Right cardiac atrium (tissue), 5 donors: ENCODE measurements at regions not wholly inside any gene's neighbourhood (a gene's known extent, or its start where the extent isn't known, plus 50 kb on each side); places are given as distances from the start of the nearest gene placed in this dataset.
A peak's percentile ranks its signal among the peaks of the same experiment; 100 is the strongest.

Experiments used
- ATAC-seq, 2 donors: fragments of 200-7000 bp; cut with Tn5 transposase; one replicate each; pipeline versions ENCODE4 v1.8.0 to v1.9.1; 2020; ENCODE audit warnings: moderate library complexity in 2 of 2, mild to moderate bottlenecking in 1 of 2
- DNase-seq, 3 donors: peaks; one replicate each; pipeline ENCODE4 v3.0.0-alpha.2; 2020
- H3K27ac ChIP-seq: one replicate; pipeline ENCODE4 v1.5.1; 2013; ENCODE audit warnings: mild to moderate bottlenecking, low read length, control low read depth, moderate library complexity
- H3K27me3 ChIP-seq: one replicate; pipeline ENCODE4 v1.6.1; 2013; ENCODE audit not compliant: control insufficient read depth, insufficient read depth
- H3K4me1 ChIP-seq: one replicate; pipeline ENCODE4 v1.6.1; 2013; ENCODE audit warnings: low read length; ENCODE audit not compliant: control insufficient read depth, insufficient read depth
- H3K4me3 ChIP-seq: one replicate; pipeline ENCODE4 v1.5.1; 2013; ENCODE audit warnings: low read length, control low read depth
- H3K9me3 ChIP-seq: one replicate; pipeline ENCODE4 v1.6.1; 2013; ENCODE audit warnings: low read length; ENCODE audit not compliant: control insufficient read depth
- WGBS: extraction: QIAGEN DNeasy Blood & Tissue Kit; methylation state at CpG from one replicate; pipeline ENCODE4 v1.1.7; 2013; 5-methylcytosine and 5-hydroxymethylcytosine counted together
- intact Hi-C, 4 donors: fragments of 100-400 bp; cut with DNase I; formaldehyde crosslinking; loops; one replicate each; pipeline versions ENCODE4 v1.11.0 to v1.14.0; 2022 to 2023
- donor health status: healthy with polysubstance abuse.
- donor health status: DM: no; HTN: yes; CAD: no.
- donor health status: DM: no; HTN: no; CAD: no.
- donor health status: DM: no; HTN: yes; CAD: no; lungs with severe emphysema.
- donor health status: DM: yes; HTN: yes; CAD: no.

DNA sequence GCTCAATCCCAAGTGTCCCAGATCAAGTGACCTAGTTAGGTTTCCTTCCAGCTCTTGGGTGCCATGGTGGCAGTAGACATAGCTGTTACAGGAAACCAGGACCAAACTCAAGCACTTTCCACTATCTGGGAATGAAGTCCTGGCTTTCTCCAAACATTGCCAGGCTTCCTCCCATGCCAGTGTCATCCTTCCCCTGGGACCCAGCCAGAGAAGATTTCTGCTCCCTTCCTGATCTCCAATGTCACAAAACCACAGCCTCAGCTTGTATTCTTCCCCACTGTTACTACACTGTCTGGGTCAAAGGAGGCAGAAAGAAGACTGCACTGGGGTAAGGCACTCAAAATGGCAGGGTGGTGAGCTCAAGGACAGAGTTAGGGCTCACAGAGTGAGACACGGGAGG lies 347.1 kb downstream of the TNS1 start:
- ATAC-seq: no peak
- DNase-seq: no peak
- no peaks in the 10 kb centered on the region for H3K27me3 ChIP-seq
- H3K4me3 ChIP-seq: no peak overlapping the region
- WGBS: 97% methylated on average over 1 of the region's 1 CpG
- intact Hi-C loops: loop anchor here in 2 of 4 donors (10.0 kb wide), 3 partner anchors 99 to 131 kb away; no protein-coding TSS in a partner anchor
- peaks cover 5% of the 10 kb centered on the region for H3K4me1 ChIP-seq
- no peaks in the 10 kb centered on the region for H3K9me3 ChIP-seq
- no peak overlapping the region for H3K27ac ChIP-seq

DNA sequence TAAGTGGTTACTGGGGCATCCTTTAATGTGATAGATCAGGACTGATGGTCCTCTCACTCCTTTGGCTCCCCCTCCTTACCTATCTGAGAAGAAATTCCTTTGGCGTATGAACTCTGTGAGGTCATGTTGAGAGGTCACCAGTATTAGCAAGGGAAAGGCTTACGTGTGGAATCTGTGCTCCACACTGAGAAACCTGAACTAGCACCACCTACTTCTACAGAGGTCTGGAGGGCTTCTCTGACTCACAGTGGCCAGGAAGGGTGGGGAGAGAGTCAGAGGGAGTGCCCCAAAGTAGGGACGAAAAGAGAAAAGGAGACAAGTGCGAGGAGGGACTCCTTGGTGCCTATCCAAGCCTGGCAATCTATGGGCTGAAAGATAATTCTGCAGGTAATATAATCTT lies 348.6 kb downstream of the TNS1 start:
- 94% methylated on average over 4 of the region's 4 CpGs for WGBS

DNA sequence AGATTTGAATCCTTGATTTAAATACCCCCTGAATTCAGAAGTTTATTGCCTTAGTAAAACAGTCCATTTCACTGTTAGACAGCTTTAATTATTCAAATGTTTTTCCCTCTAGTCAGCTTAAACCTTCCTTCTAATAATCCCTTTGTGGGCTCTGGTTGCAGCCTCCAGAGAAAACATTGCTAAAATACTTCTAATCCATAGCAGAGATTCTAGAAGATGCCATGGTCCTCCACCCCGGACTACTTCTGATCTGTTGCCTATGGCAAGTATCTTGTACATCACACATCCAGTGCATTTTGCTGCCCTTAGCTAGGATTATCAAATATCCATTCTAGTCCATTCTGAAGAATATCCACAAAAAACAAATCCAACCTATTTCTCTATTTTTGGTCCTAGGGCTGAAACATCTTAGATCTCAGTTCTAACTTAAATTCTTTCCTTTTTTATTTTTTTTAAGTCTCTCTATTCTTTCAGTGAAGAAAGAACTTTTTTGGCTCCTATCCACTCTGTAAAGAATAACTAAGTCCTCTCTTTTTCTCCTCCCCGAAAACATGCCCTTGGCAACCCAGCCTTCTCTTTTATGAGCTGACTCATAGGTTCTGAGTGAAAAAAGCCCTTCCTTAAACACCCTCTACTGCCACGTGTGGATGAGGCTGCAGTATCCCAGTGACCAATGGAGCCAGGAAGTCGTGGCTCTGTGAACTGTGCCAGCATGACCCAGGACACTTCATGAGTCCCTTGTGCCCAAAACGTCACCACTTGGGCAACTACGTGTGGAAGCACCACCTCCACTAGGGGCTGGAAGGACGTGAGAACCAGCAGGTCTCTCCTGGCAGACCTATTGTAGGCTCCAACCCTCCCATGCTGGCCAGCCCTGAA lies 349.8 kb downstream of the TNS1 start:
- Histone ChIP-seq H3K4me1 (peaks cover 5% of the 10 kb centered on the region), H3K27me3 (no peaks in the 10 kb centered on the region), H3K27ac (peak overlapping the region; percentile 21), H3K9me3 (no peaks in the 10 kb centered on the region), H3K4me3 (no peak overlapping the region)
- intact Hi-C loops: loop anchor here in 2 of 4 donors (10.0 kb wide), 3 partner anchors 102 to 128 kb away; no protein-coding TSS in a partner anchor
- 20% methylated on average over 7 of the region's 7 CpGs for WGBS
- ATAC-seq (peak; percentile 81 to 84), DNase-seq (peak; percentile 58 to 79 (median 70))

More for the DNA sequence above, 348.6 kb downstream of the TNS1 start:
- DNase-seq (no peak), ATAC-seq (peak in 1 of 2 donors; percentile 37)
- Histone ChIP-seq H3K27ac (no peak overlapping the region), H3K27me3 (no peaks in the 10 kb centered on the region), H3K4me1 (peaks cover 5% of the 10 kb centered on the region), H3K9me3 (no peaks in the 10 kb centered on the region), H3K4me3 (no peak overlapping the region)
- intact Hi-C loops: loop anchor here in 2 of 4 donors (10.0 kb wide), 3 partner anchors 101 to 129 kb away; no protein-coding TSS in a partner anchor

DNA sequence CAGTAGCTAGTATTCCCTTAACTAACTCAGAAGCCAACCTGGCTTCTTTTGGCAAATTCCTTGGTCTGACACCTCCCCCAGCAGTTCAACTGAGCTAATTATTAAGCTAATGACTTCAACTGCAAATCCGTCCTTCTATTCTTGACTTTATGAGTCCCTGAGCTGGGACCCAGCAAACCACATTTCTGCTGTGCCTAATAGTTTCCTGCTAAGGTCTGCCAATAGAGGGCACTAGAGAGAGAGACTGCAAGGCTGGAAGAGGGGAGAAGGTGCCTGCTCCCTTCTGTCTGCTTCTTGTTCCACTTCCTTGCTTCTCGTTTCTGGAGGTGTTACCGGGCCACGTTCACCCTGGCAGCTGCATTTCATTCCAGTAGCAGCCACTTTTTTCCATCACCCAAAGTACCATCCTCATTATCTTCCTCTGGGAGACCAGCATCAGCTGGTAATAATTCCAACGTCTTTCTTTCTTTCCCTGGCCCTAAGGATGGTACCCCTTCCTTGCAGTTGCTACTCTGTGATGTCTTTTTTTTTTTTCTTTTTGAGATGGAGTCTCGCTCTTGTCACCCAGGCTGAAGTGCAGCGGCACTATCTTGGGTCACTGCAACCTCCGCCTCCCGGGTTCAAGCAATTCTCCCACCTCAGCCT lies 352.0 kb downstream of the TNS1 start:
- Histone ChIP-seq H3K27me3 (no peaks in the 10 kb centered on the region), H3K27ac (no peak overlapping the region), H3K4me3 (no peak overlapping the region), H3K9me3 (no peaks in the 10 kb centered on the region), H3K4me1 (peaks cover 5% of the 10 kb centered on the region)
- ATAC-seq (peak; percentile 70 to 73), DNase-seq (no peak)
- intact Hi-C loops: loop anchor here in 2 of 4 donors (10.0 kb wide), 3 partner anchors 104 to 126 kb away; no protein-coding TSS in a partner anchor
- WGBS: 60% methylated on average over 9 of the region's 9 CpGs

DNA sequence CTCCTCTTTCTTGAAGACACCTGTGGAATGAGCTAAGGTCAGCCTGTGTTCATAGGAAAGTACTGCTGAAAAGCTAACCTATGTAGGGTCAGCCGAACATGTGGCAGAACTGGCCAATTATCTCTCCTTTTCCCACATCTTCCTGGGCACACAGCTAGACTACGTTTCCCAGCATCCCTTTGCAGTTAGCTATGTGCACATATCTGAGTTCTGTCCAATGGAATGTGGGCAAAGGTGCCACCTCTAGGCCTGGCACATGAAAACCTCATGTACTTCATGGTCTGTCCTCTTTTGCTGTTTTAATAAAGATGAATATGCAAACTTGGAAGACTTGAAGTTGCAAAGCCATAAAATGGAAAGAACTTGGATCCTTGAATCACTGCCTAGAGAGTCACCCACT lies 352.6 kb downstream of the TNS1 start:
- H3K4me1 ChIP-seq: peaks cover 2% of the 10 kb centered on the region
- no peaks in the 10 kb centered on the region for H3K27me3 ChIP-seq
- H3K27ac ChIP-seq: no peak overlapping the region
- intact Hi-C loops: loop anchor here in 2 of 4 donors (10.0 kb wide), 3 partner anchors 105 to 125 kb away; no protein-coding TSS in a partner anchor
- no peak overlapping the region for H3K4me3 ChIP-seq
- 96% methylated on average over 2 of the region's 2 CpGs for WGBS
- no peak for ATAC-seq
- no peaks in the 10 kb centered on the region for H3K9me3 ChIP-seq
- DNase-seq: no peak

DNA sequence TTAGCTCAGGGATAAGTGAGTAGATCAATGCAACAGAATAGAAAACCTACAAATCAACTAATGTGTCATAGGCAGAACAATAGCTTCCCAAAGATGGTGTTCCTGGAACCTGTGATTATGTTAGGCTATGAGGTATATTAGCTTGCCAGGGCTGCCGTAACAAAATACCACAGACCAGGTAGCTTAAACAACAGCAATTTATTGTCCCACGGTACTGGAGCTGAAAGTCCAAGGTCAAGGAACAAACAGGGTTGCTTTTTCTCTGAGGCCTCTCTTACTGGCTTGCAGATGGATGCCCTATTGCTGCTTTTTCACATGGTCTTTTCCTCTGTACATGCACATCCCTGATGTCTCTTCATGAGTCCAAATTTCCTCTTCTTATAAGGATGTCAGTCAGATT lies 354.9 kb downstream of the TNS1 start:
- H3K27me3 ChIP-seq: no peaks in the 10 kb centered on the region
- H3K4me1 ChIP-seq: peaks cover 2% of the 10 kb centered on the region
- no peak for DNase-seq
- WGBS: 97% methylated on average over 2 of the region's 2 CpGs
- H3K4me3 ChIP-seq: no peak overlapping the region
- no peaks in the 10 kb centered on the region for H3K9me3 ChIP-seq
- no peak overlapping the region for H3K27ac ChIP-seq
- ATAC-seq: no peak
- intact Hi-C loops: loop anchor here in 1 of 4 donors (10.0 kb wide), 1 partner anchor 107 kb away; no protein-coding TSS in a partner anchor

DNA sequence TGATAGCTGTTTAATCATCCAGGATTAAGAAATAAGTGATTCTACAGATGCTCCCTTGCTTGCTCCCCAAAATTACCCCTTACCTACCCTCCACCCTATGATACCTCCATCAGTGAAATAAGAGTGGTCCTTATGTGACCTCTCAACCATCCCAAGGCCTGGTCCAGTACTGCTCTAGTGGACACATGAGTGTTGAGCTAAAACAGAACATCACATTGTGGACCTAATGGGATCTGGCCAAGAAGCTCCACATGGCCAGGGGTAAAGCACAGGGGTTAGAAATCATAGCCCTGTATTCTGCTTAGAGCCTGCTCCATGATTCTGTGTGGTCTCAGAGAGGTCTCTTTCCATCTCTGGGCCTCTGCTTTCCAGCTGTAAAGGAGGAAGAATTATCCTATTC lies 355.6 kb downstream of the TNS1 start:
- ATAC-seq (no peak), DNase-seq (no peak)
- H3K4me3 ChIP-seq: no peak overlapping the region
- H3K9me3 ChIP-seq: no peaks in the 10 kb centered on the region
- peaks cover 3% of the 10 kb centered on the region for H3K4me1 ChIP-seq
- no peak overlapping the region for H3K27ac ChIP-seq
- no peaks in the 10 kb centered on the region for H3K27me3 ChIP-seq
- intact Hi-C loops: loop anchor here in 1 of 4 donors (10.0 kb wide), 1 partner anchor 108 kb away; no protein-coding TSS in a partner anchor

DNA sequence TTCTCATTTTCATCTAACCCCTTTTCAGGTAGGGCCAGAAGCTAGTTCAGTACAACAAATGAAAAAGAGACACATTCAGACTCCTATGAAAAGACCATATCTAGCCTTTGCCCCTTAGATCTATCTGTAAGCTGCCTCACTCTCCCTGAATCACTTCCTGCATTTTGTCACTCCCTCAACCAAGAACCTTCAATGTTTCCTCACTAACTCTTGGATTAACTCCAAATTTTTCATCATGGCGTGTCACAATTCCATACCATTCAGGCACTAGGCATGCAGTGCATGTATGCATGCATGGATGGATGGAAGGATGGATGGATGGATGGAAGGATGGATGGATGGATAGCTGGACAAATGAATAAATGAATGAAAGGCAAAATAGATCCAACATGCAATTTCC lies 356.9 kb downstream of the TNS1 start:
- Histone ChIP-seq H3K27ac (no peak overlapping the region), H3K4me3 (no peak overlapping the region), H3K4me1 (peaks cover 4% of the 10 kb centered on the region), H3K9me3 (no peaks in the 10 kb centered on the region), H3K27me3 (no peaks in the 10 kb centered on the region)
- DNase-seq (no peak), ATAC-seq (no peak)
- intact Hi-C loops: loop anchor here in 1 of 4 donors (10.0 kb wide), 1 partner anchor 109 kb away; no protein-coding TSS in a partner anchor
- 84% methylated on average over 1 of the region's 1 CpG for WGBS

DNA sequence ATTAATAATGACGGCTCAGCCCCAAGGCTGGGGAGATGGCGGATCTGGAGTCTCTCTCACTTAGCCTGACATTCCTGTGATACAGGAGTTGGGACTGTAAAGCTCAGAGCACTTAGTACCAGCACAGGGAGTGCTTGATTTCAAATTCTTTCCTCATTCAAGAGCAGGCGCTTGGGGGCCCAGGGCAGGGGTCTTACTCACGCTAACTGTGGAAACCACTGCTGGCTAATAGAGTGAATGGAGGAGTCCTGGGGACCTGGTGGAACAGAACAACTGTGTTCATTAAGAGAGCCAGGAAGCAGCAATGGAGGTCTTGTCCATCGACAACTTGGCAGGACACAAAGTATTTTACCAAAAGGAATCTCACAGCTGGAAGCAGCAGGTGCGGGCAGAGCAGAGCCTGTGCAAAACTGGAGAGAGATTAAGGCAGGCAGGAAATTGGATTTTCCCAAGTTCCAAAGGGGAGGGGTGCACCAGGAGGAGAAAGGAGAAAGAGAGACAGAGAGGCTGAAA lies 358.9 kb downstream of the TNS1 start:
- DNase-seq: no peak
- peak in 1 of 2 donors; percentile 40 for ATAC-seq
- H3K4me1 ChIP-seq: peaks cover 4% of the 10 kb centered on the region
- H3K9me3 ChIP-seq: no peaks in the 10 kb centered on the region
- WGBS: 59% methylated on average over 6 of the region's 6 CpGs
- H3K27me3 ChIP-seq: no peaks in the 10 kb centered on the region
- no peak overlapping the region for H3K4me3 ChIP-seq
- intact Hi-C loops: loop anchor here in 1 of 4 donors (10.0 kb wide), 1 partner anchor 111 kb away; no protein-coding TSS in a partner anchor
- H3K27ac ChIP-seq: peak overlapping the region; percentile 43

DNA sequence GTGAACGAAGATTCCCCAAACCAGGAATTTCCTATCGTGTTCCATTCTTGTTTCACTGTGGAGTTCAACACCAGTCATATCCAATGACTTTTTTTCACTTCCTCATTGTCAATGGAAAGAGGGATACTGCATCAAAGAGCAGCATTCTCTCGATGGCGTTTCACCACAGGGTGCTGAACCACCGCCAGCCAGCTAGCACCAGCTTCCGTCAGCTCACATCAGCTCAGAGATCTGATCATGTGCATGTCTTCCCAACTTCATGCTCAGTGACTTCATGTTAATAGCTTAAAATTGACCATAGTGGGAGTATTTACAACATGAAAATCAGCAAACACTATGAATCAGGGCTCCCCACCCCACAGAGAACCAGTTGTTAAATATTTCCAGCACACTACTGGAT lies 359.9 kb downstream of the TNS1 start:
- 92% methylated on average over 6 of the region's 6 CpGs for WGBS
- H3K9me3 ChIP-seq: no peaks in the 10 kb centered on the region
- no peaks in the 10 kb centered on the region for H3K27me3 ChIP-seq
- no peak overlapping the region for H3K27ac ChIP-seq
- ATAC-seq: no peak
- no peak overlapping the region for H3K4me3 ChIP-seq
- H3K4me1 ChIP-seq: peaks cover 4% of the 10 kb centered on the region
- intact Hi-C loops: loop anchor here in 1 of 4 donors (10.0 kb wide), 1 partner anchor 112 kb away; no protein-coding TSS in a partner anchor
- no peak for DNase-seq
